ENCODE measurements at regions not wholly inside any gene's neighbourhood (a gene's known extent, or its start where the extent isn't known, plus 50 kb on each side); places are given as distances from the start of the nearest gene placed in this dataset.

- TF ChIP-seq CTCF (optimal IDR thresholded peaks at IDR 0.05 in 1 of 3, IDR thresholded peaks at IDR 0.05 in 1 of 3, conservative IDR thresholded peaks at IDR 0.05 in 1 of 3; ENCODE audit: extremely low read depth in 1 of 3, insufficient read depth in 2 of 3, low read length in 3 of 3) (no peak), EZH2 (IDR thresholded peaks at IDR 0.05; ENCODE audit: low read length) (no peak)
Observed at GRCh38 chr4:13797061-13797460, 169.5 kb upstream of the BOD1L1 start.
